ENCODE measurements at regions not wholly inside any gene's neighbourhood (a gene's known extent, or its start where the extent isn't known, plus 50 kb on each side); places are given as distances from the start of the nearest gene placed in this dataset.

GRCh38 chr15:47460795-47461573 is 256.3 kb upstream of the SEMA6D start:
- TF ChIP-seq CTCF (conservative IDR thresholded peaks at IDR 0.05; ENCODE audit: low read depth, low read length), result no peak
- no peak for TF ChIP-seq EZH2 (IDR thresholded peaks at IDR 0.05; ENCODE audit: low read length, unreplicated experiment)

Measured in PC-3 (cell line).